GM23338 (cell line): ENCODE measurements at regions not wholly inside any gene's neighbourhood (a gene's known extent, or its start where the extent isn't known, plus 50 kb on each side); places are given as distances from the start of the nearest gene placed in this dataset.
A peak's percentile ranks its signal among the peaks of the same experiment; 100 is the strongest.
"Not testable (repeated sequence)": the region's sequence is repeated elsewhere in the genome, so short reads cannot be mapped to it uniquely, and the experiment has no call there.

Experiments
- ATAC-seq: fragments of 200-7000 bp; cut with Tn5 transposase; 3 replicates; pipeline ENCODE4 v1.9.1; 2020
- DNase-seq: peaks from one replicate; pipeline ENCODE4 v3.0.0-alpha.2; 2015; ENCODE audit warnings: low spot score
- H2AFZ ChIP-seq: fragments of 200-600 bp; sonication (generic); 2 replicates; pipeline ENCODE4 v1.8.0; 2016; ENCODE audit warnings: antibody characterized with exemption, mild to moderate bottlenecking, moderate library complexity
- H3F3A ChIP-seq: fragments of 200-600 bp; sonication (generic); replicated peaks from 2 replicates; pipeline ENCODE4 v1.8.0; 2017; ENCODE audit warnings: antibody characterized with exemption, mixed run types, low read depth
- H3K27ac ChIP-seq: fragments of 200-600 bp; sonication (generic); 2 replicates; pipeline ENCODE4 v1.6.1; 2016; ENCODE audit warnings: low read depth
- H3K27me3 ChIP-seq: fragments of 200-600 bp; sonication (generic); 2 replicates; pipeline ENCODE4 v1.8.0; 2016; ENCODE audit warnings: mild to moderate bottlenecking, mixed run types, moderate library complexity; ENCODE audit not compliant: insufficient read depth
- H3K36me3 ChIP-seq: fragments of 200-600 bp; sonication (generic); 2 replicates; pipeline ENCODE4 v1.8.0; 2016; ENCODE audit warnings: mild to moderate bottlenecking; ENCODE audit not compliant: insufficient read depth
- H3K4me1 ChIP-seq: fragments of 200-600 bp; sonication (generic); 2 replicates; pipeline ENCODE4 v1.8.0; 2016; ENCODE audit warnings: mild to moderate bottlenecking, moderate library complexity; ENCODE audit not compliant: insufficient read depth
- H3K4me2 ChIP-seq: fragments of 200-600 bp; sonication (generic); 2 replicates; pipeline ENCODE4 v1.7.1; 2017; ENCODE audit warnings: mixed run types
- H3K4me3 ChIP-seq: fragments of 200-600 bp; sonication (generic); 2 replicates; pipeline ENCODE4 v1.6.1; 2016; ENCODE audit warnings: mixed run types
- H3K79me2 ChIP-seq: fragments of 200-600 bp; sonication (generic); replicated peaks from 2 replicates; pipeline ENCODE4 v1.8.0; 2017; ENCODE audit warnings: mild to moderate bottlenecking; ENCODE audit not compliant: insufficient read depth
- H3K9me2 ChIP-seq: fragments of 200-600 bp; sonication (generic); 2 replicates; pipeline ENCODE4 v1.8.0; 2017; ENCODE audit not compliant: insufficient read depth
- H4K20me1 ChIP-seq: fragments of 200-600 bp; sonication (generic); replicated peaks from 2 replicates; pipeline ENCODE4 v1.8.0; 2017; ENCODE audit warnings: mild to moderate bottlenecking; ENCODE audit not compliant: insufficient read depth
- H3K27ac Mint-ChIP-seq: 2 replicates; pipeline ENCODE4 v1.8.0; 2020; ENCODE audit warnings: inconsistent platforms, mild to moderate bottlenecking, moderate library complexity, mixed read lengths
- H3K27me3 Mint-ChIP-seq: 3 replicates; pipeline ENCODE4 v1.8.0; 2022; ENCODE audit warnings: low read depth, mild to moderate bottlenecking, moderate library complexity, mixed read lengths, inconsistent platforms; ENCODE audit not compliant: insufficient read depth, poor library complexity
- H3K36me3 Mint-ChIP-seq: 3 replicates; pipeline ENCODE4 v1.8.0; 2021; ENCODE audit warnings: low read depth, mild to moderate bottlenecking, inconsistent platforms, moderate library complexity, mixed read lengths
- H3K4me1 Mint-ChIP-seq: 3 replicates; pipeline ENCODE4 v1.8.0; 2020; ENCODE audit warnings: mild to moderate bottlenecking, inconsistent platforms, mixed read lengths
- H3K4me3 Mint-ChIP-seq: 3 replicates; pipeline ENCODE4 v1.8.0; 2021; ENCODE audit warnings: moderate library complexity, mild to moderate bottlenecking, inconsistent platforms, mixed read lengths
- H3K9me3 Mint-ChIP-seq: 3 replicates; pipeline ENCODE4 v1.8.0; 2020; ENCODE audit warnings: moderate library complexity, mild to moderate bottlenecking, inconsistent platforms, mixed read lengths
- CREB1 ChIP-seq: fragments of 250-450 bp; sonication (Bioruptor Pico); IDR thresholded peaks from 2 replicates; pipeline ENCODE4 v1.5.0; 2020; ENCODE audit warnings: low read depth, mild to moderate bottlenecking, moderate library complexity
- EZH2 ChIP-seq: fragments of 200-600 bp; sonication (generic); IDR thresholded peaks from one replicate; pipeline ENCODE4 v1.8.0; 2017; ENCODE audit warnings: antibody characterized with exemption, mild to moderate bottlenecking, low read depth; ENCODE audit not compliant: unreplicated experiment
- EZH2phosphoT487 ChIP-seq: fragments of 200-600 bp; sonication (generic); IDR thresholded peaks from one replicate; pipeline ENCODE4 v1.8.1; 2018; ENCODE audit warnings: antibody characterized with exemption; ENCODE audit not compliant: unreplicated experiment
- JUNB ChIP-seq: IDR thresholded peaks from one replicate; pipeline ENCODE4 v1.6.1; 2016; ENCODE audit warnings: antibody characterized with exemption; ENCODE audit not compliant: unreplicated experiment
- NANOG ChIP-seq: IDR thresholded peaks from 2 replicates; pipeline ENCODE4 v1.6.1; 2016; ENCODE audit warnings: antibody characterized with exemption, borderline replicate concordance
- POLR2AphosphoS5 ChIP-seq: IDR thresholded peaks from 2 replicates; pipeline ENCODE4 v1.6.1; 2016; ENCODE audit warnings: antibody characterized with exemption, low read depth
- STAT1 ChIP-seq: IDR thresholded peaks from one replicate; pipeline ENCODE4 v1.6.1; 2016; ENCODE audit warnings: antibody characterized with exemption; ENCODE audit not compliant: unreplicated experiment
- ZNF331 ChIP-seq: fragments of 250-450 bp; sonication (Bioruptor Pico); IDR thresholded peaks from 2 replicates; pipeline ENCODE4 v1.5.0; 2020; ENCODE audit warnings: low read depth, mild to moderate bottlenecking, moderate library complexity
- TF ChIP-seq, protein P1 (sequence below): fragments of 250-450 bp; sonication (Bioruptor Pico); IDR thresholded peaks from 2 replicates; pipeline ENCODE4 v1.5.0; 2020; ENCODE audit warnings: mild to moderate bottlenecking, moderate library complexity
- TF ChIP-seq, protein P2 (sequence below): IDR thresholded peaks from one replicate; pipeline ENCODE4 v1.6.1; 2018; ENCODE audit warnings: antibody characterized with exemption; ENCODE audit not compliant: unreplicated experiment
- TF ChIP-seq, protein P3 (sequence below), 2 experiments: fragments of 200-600 bp in 1 of 2; sonication (generic) in 1 of 2; conservative IDR thresholded peaks; 2 replicates each; pipeline versions ENCODE4 v1.5.1 to v1.6.1; 2016 to 2017; ENCODE audit warnings: antibody characterized with exemption in 2 of 2, low read depth in 2 of 2, mild to moderate bottlenecking in 2 of 2, moderate library complexity in 1 of 2

DNA sequence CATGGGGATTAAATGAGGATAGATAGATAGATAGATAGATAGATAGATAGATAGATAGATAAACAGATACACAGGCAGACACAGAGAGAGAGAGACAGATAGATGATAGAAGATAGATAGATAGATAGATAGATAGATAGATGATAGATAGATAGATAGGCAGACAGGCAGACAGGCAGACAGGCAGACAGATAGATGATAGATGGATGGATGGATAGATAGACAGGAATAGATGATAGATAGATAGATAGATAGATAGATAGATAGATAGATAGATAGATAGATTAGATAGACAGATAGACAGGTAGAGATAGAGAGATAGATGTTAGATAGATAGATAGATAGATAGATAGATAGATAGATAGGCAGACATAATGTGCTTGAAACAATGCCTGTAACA lies 137.3 kb downstream of the MED10 start:
- H3K27ac ChIP-seq, H3K4me3 Mint-ChIP-seq, H3K36me3 ChIP-seq, H2AFZ ChIP-seq, H3K4me2 ChIP-seq, H3K27me3 ChIP-seq, H3K79me2 ChIP-seq, H3K4me1 Mint-ChIP-seq, H3K27ac Mint-ChIP-seq, H3K4me3 ChIP-seq, ATAC-seq, H3K36me3 Mint-ChIP-seq, H4K20me1 ChIP-seq, DNase-seq, H3K4me1 ChIP-seq, H3K27me3 Mint-ChIP-seq, H3K9me2 ChIP-seq, H3K9me3 Mint-ChIP-seq, H3F3A ChIP-seq: not testable (repeated sequence)

DNA sequence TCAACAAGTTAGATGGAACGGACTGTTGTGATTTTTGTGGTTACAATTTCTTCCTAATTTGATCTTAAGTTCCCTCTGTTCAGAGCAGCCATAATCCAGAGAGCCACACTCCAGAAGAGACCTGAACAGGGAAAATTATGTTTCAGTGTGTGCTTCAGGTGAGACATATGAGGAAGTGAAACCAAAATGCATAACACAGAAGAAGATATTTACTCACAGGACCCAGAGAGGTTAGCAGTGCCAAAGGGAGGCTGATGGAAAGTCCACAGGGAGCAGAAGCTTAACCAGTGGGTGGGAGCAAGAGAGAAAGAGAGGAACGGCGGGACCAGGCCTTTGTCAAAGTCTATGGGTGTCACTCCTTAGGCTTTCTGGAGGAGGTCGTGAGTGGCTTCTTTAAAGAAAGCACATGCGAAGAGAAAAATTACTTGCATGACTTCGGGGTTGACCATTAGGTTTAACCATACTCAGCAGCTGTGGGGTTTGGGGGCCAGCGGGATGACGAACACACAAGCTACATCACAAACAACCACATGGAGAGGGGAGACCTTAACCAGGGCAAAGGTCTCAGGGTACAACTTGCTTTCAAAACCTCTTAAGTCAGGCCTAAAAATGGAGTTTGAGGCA lies 141.4 kb downstream of the MED10 start:
- no peaks in the 10 kb centered on the region for H3K27me3 ChIP-seq
- H3K4me1 ChIP-seq = no peaks in the 10 kb centered on the region
- no peak overlapping the region for H3K27ac ChIP-seq
- H3K4me3 ChIP-seq = no peak overlapping the region
- no peaks in the 10 kb centered on the region for H3K36me3 ChIP-seq
- H3K79me2 ChIP-seq = no peaks in the 10 kb centered on the region
- H3K9me2 ChIP-seq = no peaks in the 10 kb centered on the region; the same call in 1 of the 2 replicates
- Mint-ChIP-seq H3K9me3 (peaks cover 8% of the 10 kb centered on the region; the same call in 1 of the 3 replicates), H3K27ac (no peak overlapping the region), H3K27me3 (peaks cover 2% of the 10 kb centered on the region), H3K36me3 (no peaks in the 10 kb centered on the region), H3K4me1 (0 out of 3 replicates have a peak, but pooled peaks cover 4% of the 10 kb centered on the region), H3K4me3 (no peak overlapping the region)
- H3F3A ChIP-seq = no peaks in the 10 kb centered on the region
- H3K4me2 ChIP-seq = no peak overlapping the region
- ATAC-seq = no peak
- no peaks in the 10 kb centered on the region for H4K20me1 ChIP-seq
- DNase-seq = no peak
- 0 out of 2 replicates have a peak overlapping the region, but pooled peaks have one; percentile 23 for H2AFZ ChIP-seq
- TF ChIP-seq CREB1 (CRISPR knock-in tag) (no peak), EZH2phosphoT487 (no peak), EZH2 (no peak), ZNF331 (no peak), POLR2AphosphoS5 (no peak), STAT1 (no peak), NANOG (no peak), JUNB (no peak)
- TF ChIP-seq, protein P1, sequence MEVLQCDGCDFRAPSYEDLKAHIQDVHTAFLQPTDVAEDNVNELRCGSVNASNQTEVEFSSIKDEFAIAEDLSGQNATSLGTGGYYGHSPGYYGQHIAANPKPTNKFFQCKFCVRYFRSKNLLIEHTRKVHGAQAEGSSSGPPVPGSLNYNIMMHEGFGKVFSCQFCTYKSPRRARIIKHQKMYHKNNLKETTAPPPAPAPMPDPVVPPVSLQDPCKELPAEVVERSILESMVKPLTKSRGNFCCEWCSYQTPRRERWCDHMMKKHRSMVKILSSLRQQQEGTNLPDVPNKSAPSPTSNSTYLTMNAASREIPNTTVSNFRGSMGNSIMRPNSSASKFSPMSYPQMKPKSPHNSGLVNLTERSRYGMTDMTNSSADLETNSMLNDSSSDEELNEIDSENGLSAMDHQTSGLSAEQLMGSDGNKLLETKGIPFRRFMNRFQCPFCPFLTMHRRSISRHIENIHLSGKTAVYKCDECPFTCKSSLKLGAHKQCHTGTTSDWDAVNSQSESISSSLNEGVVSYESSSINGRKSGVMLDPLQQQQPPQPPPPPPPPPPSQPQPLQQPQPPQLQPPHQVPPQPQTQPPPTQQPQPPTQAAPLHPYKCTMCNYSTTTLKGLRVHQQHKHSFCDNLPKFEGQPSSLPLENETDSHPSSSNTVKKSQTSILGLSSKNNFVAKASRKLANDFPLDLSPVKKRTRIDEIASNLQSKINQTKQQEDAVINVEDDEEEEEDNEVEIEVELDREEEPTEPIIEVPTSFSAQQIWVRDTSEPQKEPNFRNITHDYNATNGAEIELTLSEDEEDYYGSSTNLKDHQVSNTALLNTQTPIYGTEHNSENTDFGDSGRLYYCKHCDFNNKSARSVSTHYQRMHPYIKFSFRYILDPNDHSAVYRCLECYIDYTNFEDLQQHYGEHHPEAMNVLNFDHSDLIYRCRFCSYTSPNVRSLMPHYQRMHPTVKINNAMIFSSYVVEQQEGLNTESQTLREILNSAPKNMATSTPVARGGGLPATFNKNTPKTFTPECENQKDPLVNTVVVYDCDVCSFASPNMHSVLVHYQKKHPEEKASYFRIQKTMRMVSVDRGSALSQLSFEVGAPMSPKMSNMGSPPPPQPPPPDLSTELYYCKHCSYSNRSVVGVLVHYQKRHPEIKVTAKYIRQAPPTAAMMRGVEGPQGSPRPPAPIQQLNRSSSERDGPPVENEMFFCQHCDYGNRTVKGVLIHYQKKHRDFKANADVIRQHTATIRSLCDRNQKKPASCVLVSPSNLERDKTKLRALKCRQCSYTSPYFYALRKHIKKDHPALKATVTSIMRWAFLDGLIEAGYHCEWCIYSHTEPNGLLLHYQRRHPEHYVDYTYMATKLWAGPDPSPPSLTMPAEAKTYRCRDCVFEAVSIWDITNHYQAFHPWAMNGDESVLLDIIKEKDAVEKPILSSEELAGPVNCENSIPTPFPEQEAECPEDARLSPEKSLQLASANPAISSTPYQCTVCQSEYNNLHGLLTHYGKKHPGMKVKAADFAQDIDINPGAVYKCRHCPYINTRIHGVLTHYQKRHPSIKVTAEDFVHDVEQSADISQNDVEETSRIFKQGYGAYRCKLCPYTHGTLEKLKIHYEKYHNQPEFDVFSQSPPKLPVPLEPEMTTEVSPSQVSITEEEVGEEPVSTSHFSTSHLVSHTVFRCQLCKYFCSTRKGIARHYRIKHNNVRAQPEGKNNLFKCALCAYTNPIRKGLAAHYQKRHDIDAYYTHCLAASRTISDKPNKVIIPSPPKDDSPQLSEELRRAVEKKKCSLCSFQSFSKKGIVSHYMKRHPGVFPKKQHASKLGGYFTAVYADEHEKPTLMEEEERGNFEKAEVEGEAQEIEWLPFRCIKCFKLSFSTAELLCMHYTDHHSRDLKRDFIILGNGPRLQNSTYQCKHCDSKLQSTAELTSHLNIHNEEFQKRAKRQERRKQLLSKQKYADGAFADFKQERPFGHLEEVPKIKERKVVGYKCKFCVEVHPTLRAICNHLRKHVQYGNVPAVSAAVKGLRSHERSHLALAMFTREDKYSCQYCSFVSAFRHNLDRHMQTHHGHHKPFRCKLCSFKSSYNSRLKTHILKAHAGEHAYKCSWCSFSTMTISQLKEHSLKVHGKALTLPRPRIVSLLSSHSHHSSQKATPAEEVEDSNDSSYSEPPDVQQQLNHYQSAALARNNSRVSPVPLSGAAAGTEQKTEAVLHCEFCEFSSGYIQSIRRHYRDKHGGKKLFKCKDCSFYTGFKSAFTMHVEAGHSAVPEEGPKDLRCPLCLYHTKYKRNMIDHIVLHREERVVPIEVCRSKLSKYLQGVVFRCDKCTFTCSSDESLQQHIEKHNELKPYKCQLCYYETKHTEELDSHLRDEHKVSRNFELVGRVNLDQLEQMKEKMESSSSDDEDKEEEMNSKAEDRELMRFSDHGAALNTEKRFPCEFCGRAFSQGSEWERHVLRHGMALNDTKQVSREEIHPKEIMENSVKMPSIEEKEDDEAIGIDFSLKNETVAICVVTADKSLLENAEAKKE (CRISPR knock-in tag) = no peak
- TF ChIP-seq, protein P2, sequence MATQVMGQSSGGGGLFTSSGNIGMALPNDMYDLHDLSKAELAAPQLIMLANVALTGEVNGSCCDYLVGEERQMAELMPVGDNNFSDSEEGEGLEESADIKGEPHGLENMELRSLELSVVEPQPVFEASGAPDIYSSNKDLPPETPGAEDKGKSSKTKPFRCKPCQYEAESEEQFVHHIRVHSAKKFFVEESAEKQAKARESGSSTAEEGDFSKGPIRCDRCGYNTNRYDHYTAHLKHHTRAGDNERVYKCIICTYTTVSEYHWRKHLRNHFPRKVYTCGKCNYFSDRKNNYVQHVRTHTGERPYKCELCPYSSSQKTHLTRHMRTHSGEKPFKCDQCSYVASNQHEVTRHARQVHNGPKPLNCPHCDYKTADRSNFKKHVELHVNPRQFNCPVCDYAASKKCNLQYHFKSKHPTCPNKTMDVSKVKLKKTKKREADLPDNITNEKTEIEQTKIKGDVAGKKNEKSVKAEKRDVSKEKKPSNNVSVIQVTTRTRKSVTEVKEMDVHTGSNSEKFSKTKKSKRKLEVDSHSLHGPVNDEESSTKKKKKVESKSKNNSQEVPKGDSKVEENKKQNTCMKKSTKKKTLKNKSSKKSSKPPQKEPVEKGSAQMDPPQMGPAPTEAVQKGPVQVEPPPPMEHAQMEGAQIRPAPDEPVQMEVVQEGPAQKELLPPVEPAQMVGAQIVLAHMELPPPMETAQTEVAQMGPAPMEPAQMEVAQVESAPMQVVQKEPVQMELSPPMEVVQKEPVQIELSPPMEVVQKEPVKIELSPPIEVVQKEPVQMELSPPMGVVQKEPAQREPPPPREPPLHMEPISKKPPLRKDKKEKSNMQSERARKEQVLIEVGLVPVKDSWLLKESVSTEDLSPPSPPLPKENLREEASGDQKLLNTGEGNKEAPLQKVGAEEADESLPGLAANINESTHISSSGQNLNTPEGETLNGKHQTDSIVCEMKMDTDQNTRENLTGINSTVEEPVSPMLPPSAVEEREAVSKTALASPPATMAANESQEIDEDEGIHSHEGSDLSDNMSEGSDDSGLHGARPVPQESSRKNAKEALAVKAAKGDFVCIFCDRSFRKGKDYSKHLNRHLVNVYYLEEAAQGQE = no peak
- TF ChIP-seq, protein P3, sequence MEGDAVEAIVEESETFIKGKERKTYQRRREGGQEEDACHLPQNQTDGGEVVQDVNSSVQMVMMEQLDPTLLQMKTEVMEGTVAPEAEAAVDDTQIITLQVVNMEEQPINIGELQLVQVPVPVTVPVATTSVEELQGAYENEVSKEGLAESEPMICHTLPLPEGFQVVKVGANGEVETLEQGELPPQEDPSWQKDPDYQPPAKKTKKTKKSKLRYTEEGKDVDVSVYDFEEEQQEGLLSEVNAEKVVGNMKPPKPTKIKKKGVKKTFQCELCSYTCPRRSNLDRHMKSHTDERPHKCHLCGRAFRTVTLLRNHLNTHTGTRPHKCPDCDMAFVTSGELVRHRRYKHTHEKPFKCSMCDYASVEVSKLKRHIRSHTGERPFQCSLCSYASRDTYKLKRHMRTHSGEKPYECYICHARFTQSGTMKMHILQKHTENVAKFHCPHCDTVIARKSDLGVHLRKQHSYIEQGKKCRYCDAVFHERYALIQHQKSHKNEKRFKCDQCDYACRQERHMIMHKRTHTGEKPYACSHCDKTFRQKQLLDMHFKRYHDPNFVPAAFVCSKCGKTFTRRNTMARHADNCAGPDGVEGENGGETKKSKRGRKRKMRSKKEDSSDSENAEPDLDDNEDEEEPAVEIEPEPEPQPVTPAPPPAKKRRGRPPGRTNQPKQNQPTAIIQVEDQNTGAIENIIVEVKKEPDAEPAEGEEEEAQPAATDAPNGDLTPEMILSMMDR (conservative IDR thresholded peaks at IDR 0.05; ENCODE audit: low read depth in 2 of 2) = no peak
